ENCODE measurements at regions not wholly inside any gene's neighbourhood (a gene's known extent, or its start where the extent isn't known, plus 50 kb on each side); places are given as distances from the start of the nearest gene placed in this dataset.

DNA sequence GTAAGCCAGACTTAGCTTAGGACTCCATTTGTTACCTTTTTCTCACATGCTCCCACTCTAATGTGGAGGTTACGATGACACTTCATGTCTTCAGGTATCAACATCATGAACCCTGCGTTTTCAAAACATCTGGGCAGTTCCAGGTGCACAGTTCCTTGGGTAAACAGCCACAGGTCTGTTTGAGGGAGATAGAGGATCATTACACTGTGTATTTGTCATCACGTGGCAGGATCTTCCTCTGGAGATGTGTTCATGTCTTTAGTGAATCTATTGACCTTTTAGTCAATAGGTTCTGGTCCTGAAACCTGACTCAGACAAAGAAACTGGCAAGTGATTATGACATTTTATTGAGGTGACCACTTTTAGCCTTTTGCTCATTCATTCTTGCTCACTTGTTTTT, 145.5 kb downstream of the ANKRD7 start:
- in situ Hi-C loops (cut with MboI) (loop anchor here (25.0 kb wide), 1 partner anchor 817 kb away; no protein-coding TSS in a partner anchor), intact Hi-C loops (cut with micrococcal nuclease; ENCODE audit: unreplicated experiment) (no loop called here)
- WGBS (ENCODE audit: insufficient coverage, insufficient replicate concordance, low lambda C conversion rate, missing lambda C conversion rate), result 0% methylated on average over 3 of the region's 3 CpGs
- Histone ChIP-seq H3K4me2 (ENCODE audit: control insufficient read depth, insufficient read depth) (no peak overlapping the region), H3K9ac (ENCODE audit: control insufficient read depth, insufficient read depth, low read length) (no peak overlapping the region), H3K27ac (ENCODE audit: control insufficient read depth, insufficient read depth) (no peak overlapping the region), H3K9me3 (replicated peaks; ENCODE audit: control insufficient read depth, insufficient read depth, low read length) (no peaks in the 10 kb centered on the region), H3K36me3 (ENCODE audit: control insufficient read depth in 2 of 2, insufficient read depth in 2 of 2, low read length in 1 of 2) (no peaks in the 10 kb centered on the region), H2AFZ (ENCODE audit: control insufficient read depth, low read depth, low read length) (no peak overlapping the region), H3K4me3 (no peak overlapping the region), H4K20me1 (ENCODE audit: control insufficient read depth, insufficient read depth) (no peaks in the 10 kb centered on the region), H3K4me1 (ENCODE audit: control insufficient read depth, insufficient read depth, low read length) (no peaks in the 10 kb centered on the region), H3K27me3 (replicated peaks in 1 of 2; ENCODE audit: control insufficient read depth in 2 of 2, insufficient read depth in 2 of 2, low read length in 1 of 2) (no peaks in the 10 kb centered on the region), H3K79me2 (ENCODE audit: control insufficient read depth, insufficient read depth, low read length) (no peaks in the 10 kb centered on the region)
- ChIA-PET CTCF (no interaction called here), RAD21 (ENCODE audit: unreplicated experiment) (no interaction called here), POLR2A (no interaction called here), SMC1A (ENCODE audit: uncharacterized antibody, unreplicated experiment) (no interaction called here)
- DNase-seq (ENCODE audit: low read depth, low spot score) (no peak), ATAC-seq (peak; percentile 30; the same call in 2 of the 3 replicates), FAIRE-seq (no peak)
- TF ChIP-seq TARDBP (IDR thresholded peaks at IDR 0.05; ENCODE audit: borderline replicate concordance) (no peak), RB1 (IDR thresholded peaks at IDR 0.05; ENCODE audit: borderline replicate concordance) (no peak), MYC (IDR thresholded peaks at IDR 0.05; ENCODE audit: insufficient read depth, insufficient read length, insufficient replicate concordance, low read length, severe bottlenecking) (no peak), RUNX3 (IDR thresholded peaks at IDR 0.05; ENCODE audit: low read length) (no peak), HCFC1 (IDR thresholded peaks at IDR 0.05; ENCODE audit: low read length) (no peak), NFIC (IDR thresholded peaks at IDR 0.05; ENCODE audit: low read depth, low read length) (no peak)
- TF ChIP-seq, protein P1, sequence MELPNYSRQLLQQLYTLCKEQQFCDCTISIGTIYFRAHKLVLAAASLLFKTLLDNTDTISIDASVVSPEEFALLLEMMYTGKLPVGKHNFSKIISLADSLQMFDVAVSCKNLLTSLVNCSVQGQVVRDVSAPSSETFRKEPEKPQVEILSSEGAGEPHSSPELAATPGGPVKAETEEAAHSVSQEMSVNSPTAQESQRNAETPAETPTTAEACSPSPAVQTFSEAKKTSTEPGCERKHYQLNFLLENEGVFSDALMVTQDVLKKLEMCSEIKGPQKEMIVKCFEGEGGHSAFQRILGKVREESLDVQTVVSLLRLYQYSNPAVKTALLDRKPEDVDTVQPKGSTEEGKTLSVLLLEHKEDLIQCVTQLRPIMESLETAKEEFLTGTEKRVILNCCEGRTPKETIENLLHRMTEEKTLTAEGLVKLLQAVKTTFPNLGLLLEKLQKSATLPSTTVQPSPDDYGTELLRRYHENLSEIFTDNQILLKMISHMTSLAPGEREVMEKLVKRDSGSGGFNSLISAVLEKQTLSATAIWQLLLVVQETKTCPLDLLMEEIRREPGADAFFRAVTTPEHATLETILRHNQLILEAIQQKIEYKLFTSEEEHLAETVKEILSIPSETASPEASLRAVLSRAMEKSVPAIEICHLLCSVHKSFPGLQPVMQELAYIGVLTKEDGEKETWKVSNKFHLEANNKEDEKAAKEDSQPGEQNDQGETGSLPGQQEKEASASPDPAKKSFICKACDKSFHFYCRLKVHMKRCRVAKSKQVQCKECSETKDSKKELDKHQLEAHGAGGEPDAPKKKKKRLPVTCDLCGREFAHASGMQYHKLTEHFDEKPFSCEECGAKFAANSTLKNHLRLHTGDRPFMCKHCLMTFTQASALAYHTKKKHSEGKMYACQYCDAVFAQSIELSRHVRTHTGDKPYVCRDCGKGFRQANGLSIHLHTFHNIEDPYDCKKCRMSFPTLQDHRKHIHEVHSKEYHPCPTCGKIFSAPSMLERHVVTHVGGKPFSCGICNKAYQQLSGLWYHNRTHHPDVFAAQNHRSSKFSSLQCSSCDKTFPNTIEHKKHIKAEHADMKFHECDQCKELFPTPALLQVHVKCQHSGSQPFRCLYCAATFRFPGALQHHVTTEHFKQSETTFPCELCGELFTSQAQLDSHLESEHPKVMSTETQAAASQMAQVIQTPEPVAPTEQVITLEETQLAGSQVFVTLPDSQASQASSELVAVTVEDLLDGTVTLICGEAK (IDR thresholded peaks at IDR 0.05; ENCODE audit: borderline replicate concordance), result no peak
- TF ChIP-seq, protein P2, sequence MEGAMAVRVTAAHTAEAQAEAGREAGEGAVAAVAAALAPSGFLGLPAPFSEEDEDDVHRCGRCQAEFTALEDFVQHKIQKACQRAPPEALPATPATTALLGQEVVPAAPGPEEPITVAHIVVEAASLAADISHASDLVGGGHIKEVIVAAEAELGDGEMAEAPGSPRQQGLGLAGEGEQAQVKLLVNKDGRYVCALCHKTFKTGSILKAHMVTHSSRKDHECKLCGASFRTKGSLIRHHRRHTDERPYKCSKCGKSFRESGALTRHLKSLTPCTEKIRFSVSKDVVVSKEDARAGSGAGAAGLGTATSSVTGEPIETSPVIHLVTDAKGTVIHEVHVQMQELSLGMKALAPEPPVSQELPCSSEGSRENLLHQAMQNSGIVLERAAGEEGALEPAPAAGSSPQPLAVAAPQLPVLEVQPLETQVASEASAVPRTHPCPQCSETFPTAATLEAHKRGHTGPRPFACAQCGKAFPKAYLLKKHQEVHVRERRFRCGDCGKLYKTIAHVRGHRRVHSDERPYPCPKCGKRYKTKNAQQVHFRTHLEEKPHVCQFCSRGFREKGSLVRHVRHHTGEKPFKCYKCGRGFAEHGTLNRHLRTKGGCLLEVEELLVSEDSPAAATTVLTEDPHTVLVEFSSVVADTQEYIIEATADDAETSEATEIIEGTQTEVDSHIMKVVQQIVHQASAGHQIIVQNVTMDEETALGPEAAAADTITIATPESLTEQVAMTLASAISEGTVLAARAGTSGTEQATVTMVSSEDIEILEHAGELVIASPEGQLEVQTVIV (IDR thresholded peaks at IDR 0.05; ENCODE audit: borderline replicate concordance, partially characterized antibody), result no peak
- TF ChIP-seq, protein P3, sequence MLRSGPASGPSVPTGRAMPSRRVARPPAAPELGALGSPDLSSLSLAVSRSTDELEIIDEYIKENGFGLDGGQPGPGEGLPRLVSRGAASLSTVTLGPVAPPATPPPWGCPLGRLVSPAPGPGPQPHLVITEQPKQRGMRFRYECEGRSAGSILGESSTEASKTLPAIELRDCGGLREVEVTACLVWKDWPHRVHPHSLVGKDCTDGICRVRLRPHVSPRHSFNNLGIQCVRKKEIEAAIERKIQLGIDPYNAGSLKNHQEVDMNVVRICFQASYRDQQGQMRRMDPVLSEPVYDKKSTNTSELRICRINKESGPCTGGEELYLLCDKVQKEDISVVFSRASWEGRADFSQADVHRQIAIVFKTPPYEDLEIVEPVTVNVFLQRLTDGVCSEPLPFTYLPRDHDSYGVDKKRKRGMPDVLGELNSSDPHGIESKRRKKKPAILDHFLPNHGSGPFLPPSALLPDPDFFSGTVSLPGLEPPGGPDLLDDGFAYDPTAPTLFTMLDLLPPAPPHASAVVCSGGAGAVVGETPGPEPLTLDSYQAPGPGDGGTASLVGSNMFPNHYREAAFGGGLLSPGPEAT (IDR thresholded peaks at IDR 0.05; ENCODE audit: low read depth), result no peak
- BruUV-seq (replicated peaks), result no TSS peak
